Keratinocyte (primary cell): ENCODE measurements at regions not wholly inside any gene's neighbourhood (a gene's known extent, or its start where the extent isn't known, plus 50 kb on each side); places are given as distances from the start of the nearest gene placed in this dataset.

ENCODE experiments used
- CTCF ChIP-seq, 3 experiments: IDR thresholded peaks in 1 of 3; conservative IDR thresholded peaks in 1 of 3; optimal IDR thresholded peaks in 1 of 3; 2 replicates in 2 of 3; 3 replicates in 1 of 3; pipeline versions ENCODE3 to v1.5.1; 2011; ENCODE audit warnings: low read length in 3 of 3, mild to moderate bottlenecking in 3 of 3, moderate library complexity in 2 of 3, control low read depth in 1 of 3, inconsistent platforms in 1 of 3; ENCODE audit not compliant: insufficient read depth in 2 of 3; ENCODE audit errors: extremely low read depth in 1 of 3
- EZH2 ChIP-seq: IDR thresholded peaks from one replicate; pipeline ENCODE4 v1.6.1; 2012; ENCODE audit warnings: inconsistent platforms, mild to moderate bottlenecking, low read length, moderate library complexity

GRCh38 chr5:1936413-1936812, 53.7 kb upstream of the IRX4 start:
- TF ChIP-seq CTCF (optimal IDR thresholded peaks at IDR 0.05 in 1 of 3, IDR thresholded peaks at IDR 0.05 in 1 of 3, conservative IDR thresholded peaks at IDR 0.05 in 1 of 3; ENCODE audit: extremely low read depth in 1 of 3, insufficient read depth in 2 of 3, low read length in 3 of 3) (no peak), EZH2 (no peak)
